ENCODE measurements at regions not wholly inside any gene's neighbourhood (a gene's known extent, or its start where the extent isn't known, plus 50 kb on each side); places are given as distances from the start of the nearest gene placed in this dataset.

- TF ChIP-seq SUZ12 (IDR thresholded peaks at IDR 0.05; ENCODE audit: extremely low read depth, insufficient read depth, insufficient read length) (no peak), ZNF274 (IDR thresholded peaks at IDR 0.05; ENCODE audit: low read depth, low read length) (no peak), YY1 (IDR thresholded peaks at IDR 0.05; ENCODE audit: insufficient read depth, insufficient read length) (no peak)
Observed at GRCh38 chr13:59570204-59570603, 593.5 kb downstream of the DIAPH3 start.

Data from NT2/D1 (cell line).